GM18502 (cell line): ENCODE measurements at regions not wholly inside any gene's neighbourhood (a gene's known extent, or its start where the extent isn't known, plus 50 kb on each side); places are given as distances from the start of the nearest gene placed in this dataset.
A peak's percentile ranks its signal among the peaks of the same experiment; 100 is the strongest.

Experiments used
- ATAC-seq: cut with Tn5 transposase; IDR thresholded peaks from one replicate; pipeline ENCODE4 v1.9.1; 2021; ENCODE audit warnings: mild to moderate bottlenecking; ENCODE audit not compliant: unreplicated experiment, poor library complexity

- no peak for ATAC-seq
Observed at GRCh38 chr10:120701381-120701780, 149.8 kb upstream of the WDR11 start.

GRCh38 chr10:120702032-120702431, 149.1 kb upstream of the WDR11 start:
- no peak for ATAC-seq

GRCh38 chr10:120705309-120705708, 145.9 kb upstream of the WDR11 start:
- ATAC-seq = no peak

GRCh38 chr10:120710076-120710475, 141.1 kb upstream of the WDR11 start:
- ATAC-seq = no peak

- ATAC-seq = no peak
Observed at GRCh38 chr10:120711860-120712259, 139.3 kb upstream of the WDR11 start.

- no peak for ATAC-seq
Observed at GRCh38 chr10:120713573-120714205, 137.5 kb upstream of the WDR11 start.

- ATAC-seq = no peak
Observed at GRCh38 chr10:120715171-120715570, 136.0 kb upstream of the WDR11 start.

GRCh38 chr10:120719333-120719732, 131.8 kb upstream of the WDR11 start:
- no peak for ATAC-seq

- ATAC-seq = no peak
Observed at GRCh38 chr10:120727001-120727400, 124.2 kb upstream of the WDR11 start.

GRCh38 chr10:120729547-120729946, 121.6 kb upstream of the WDR11 start:
- no peak for ATAC-seq

- no peak for ATAC-seq
Observed at GRCh38 chr10:120732067-120732466, 119.1 kb upstream of the WDR11 start.

- no peak for ATAC-seq
Observed at GRCh38 chr10:120732643-120733313, 118.4 kb upstream of the WDR11 start.

GRCh38 chr10:120734483-120735078, 116.6 kb upstream of the WDR11 start:
- ATAC-seq = no peak

GRCh38 chr10:120735315-120735714, 115.8 kb upstream of the WDR11 start:
- no peak for ATAC-seq

- peak; percentile 76 for ATAC-seq
Observed at GRCh38 chr10:120735773-120736371, 115.3 kb upstream of the WDR11 start.

- no peak for ATAC-seq
Observed at GRCh38 chr10:120736377-120736776, 114.8 kb upstream of the WDR11 start.

GRCh38 chr10:120738658-120739057, 112.5 kb upstream of the WDR11 start:
- ATAC-seq = no peak

GRCh38 chr10:120741396-120741795, 109.8 kb upstream of the WDR11 start:
- ATAC-seq = no peak

- ATAC-seq = no peak
Observed at GRCh38 chr10:120742373-120742772, 108.8 kb upstream of the WDR11 start.

GRCh38 chr10:120744040-120744439, 107.1 kb upstream of the WDR11 start:
- ATAC-seq = no peak

GRCh38 chr10:120746001-120746777, 105.0 kb upstream of the WDR11 start:
- ATAC-seq = no peak
